Effector memory CD8-positive, alpha-beta T cell (primary cell): ENCODE measurements at regions not wholly inside any gene's neighbourhood (a gene's known extent, or its start where the extent isn't known, plus 50 kb on each side); places are given as distances from the start of the nearest gene placed in this dataset.

ENCODE experiments used
- ATAC-seq: fragments of 150-1000 bp; cut with Tn5 transposase; replicated peaks from 2 replicates; pipeline ENCODE4 v1.10.0; 2021; ENCODE audit warnings: mild to moderate bottlenecking, moderate library complexity
- DNase-seq, 3 experiments: peaks; one replicate each; pipeline ENCODE4 v3.0.0; 2021
- H3K27ac Mint-ChIP-seq, 2 donors: one replicate each; pipeline ENCODE4 v1.8.0; 2022; ENCODE audit warnings: mild to moderate bottlenecking in 2 of 2, mixed read lengths in 2 of 2, moderate library complexity in 2 of 2
- H3K27me3 Mint-ChIP-seq, 2 donors: one replicate each; pipeline ENCODE4 v1.8.0; 2022; ENCODE audit warnings: mixed read lengths in 2 of 2
- H3K36me3 Mint-ChIP-seq: one replicate; pipeline ENCODE4 v1.8.0; 2022; ENCODE audit warnings: mild to moderate bottlenecking, moderate library complexity, mixed read lengths; ENCODE audit not compliant: insufficient read depth
- H3K4me1 Mint-ChIP-seq, 2 donors: one replicate each; pipeline ENCODE4 v1.8.0; 2022; ENCODE audit warnings: low read depth in 2 of 2, mixed read lengths in 2 of 2
- H3K4me3 Mint-ChIP-seq, 2 donors: one replicate each; pipeline ENCODE4 v1.8.0; 2022; ENCODE audit warnings: mild to moderate bottlenecking in 2 of 2, mixed read lengths in 2 of 2, moderate library complexity in 2 of 2
- H3K9me3 Mint-ChIP-seq, 2 donors: one replicate each; pipeline ENCODE4 v1.8.0; 2022; ENCODE audit warnings: mixed read lengths in 2 of 2

DNA sequence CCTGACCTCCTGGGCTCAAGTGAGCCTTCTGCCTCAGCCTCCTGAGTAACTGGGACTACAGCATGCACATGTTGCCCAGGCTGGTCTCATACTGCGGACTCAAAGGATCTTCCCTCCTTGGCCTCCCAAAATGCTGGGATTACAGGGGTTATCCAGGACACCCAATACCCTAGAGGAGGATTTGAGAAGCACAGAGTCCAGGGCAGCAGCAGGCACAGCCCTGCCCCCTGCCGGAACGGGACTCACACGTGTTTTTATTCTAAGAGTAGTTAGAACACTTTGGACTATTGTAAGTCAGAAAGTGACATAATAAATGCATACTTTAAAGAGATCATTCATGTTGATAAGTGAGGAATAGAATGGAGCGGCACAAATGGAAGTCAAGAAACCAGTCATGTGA is 80.2 kb downstream of the C6orf118 start:
- no peak for ATAC-seq
- no peaks in the 10 kb centered on the region for H3K36me3 Mint-ChIP-seq

DNA sequence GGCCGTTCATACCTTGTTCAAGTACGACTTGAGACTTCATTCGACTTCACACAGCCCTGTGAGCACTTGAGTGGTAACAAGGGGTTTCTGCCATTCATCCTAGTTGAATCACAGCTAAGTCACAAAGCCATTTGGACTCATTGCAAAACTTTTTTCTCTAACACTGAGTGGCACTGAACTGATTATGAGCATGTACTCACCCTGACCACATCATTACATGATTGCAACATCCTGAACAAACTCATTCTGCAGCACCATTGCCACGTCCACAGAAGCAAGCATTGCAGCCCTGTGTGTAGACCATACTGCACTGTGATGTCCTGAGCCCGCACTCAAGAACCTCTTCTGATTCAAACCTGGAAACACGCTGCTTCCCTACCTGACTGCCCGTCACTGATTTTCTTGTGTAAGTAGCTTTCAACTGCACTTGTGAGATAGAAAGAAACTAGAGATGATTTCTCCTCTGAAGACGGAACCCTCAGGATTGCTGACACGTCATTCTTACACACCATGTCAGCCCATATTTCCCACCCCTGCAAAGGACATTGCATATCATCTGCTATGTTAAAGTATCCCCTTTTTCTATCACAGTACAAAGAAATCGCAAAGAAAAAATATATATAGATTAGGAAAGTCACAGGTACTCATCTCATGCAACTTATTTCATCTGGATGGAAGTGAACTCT is 81.6 kb downstream of the C6orf118 start:
- DNase-seq (no peak), ATAC-seq (no peak)
- Mint-ChIP-seq H3K27ac (no peak overlapping the region), H3K4me3 (no peak overlapping the region), H3K27me3 (no peaks in the 10 kb centered on the region), H3K4me1 (no peaks in the 10 kb centered on the region), H3K9me3 (peaks cover 11 to 33% of the 10 kb centered on the region in 2 donors), H3K36me3 (no peaks in the 10 kb centered on the region)

More for the DNA sequence above, 80.2 kb downstream of the C6orf118 start:
- Mint-ChIP-seq H3K27ac (no peak overlapping the region), H3K9me3 (peaks cover 7 to 20% of the 10 kb centered on the region in 2 donors), H3K27me3 (no peaks in the 10 kb centered on the region), H3K4me3 (no peak overlapping the region), H3K4me1 (no peaks in the 10 kb centered on the region)
- DNase-seq, result no peak

DNA sequence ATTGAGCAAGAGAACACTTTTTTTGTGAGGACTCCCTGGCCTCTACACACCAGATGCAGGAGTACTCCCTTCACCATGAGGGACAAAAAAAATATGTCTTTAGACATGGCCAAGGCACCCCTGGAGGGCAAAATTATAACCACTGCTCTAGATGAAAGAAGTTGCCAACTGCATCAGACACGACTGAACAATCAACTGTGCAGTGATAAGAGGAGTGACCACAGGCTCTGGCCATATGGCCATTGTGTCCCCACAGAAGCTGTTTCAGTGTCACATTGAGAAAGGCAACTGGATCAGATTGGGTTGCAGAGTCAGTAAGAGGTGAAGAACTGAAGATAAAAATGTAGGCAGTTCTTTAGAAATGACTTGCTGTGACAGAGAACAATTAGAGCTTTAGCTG is 85.7 kb downstream of the C6orf118 start:
- Mint-ChIP-seq H3K4me3 (no peak overlapping the region), H3K27ac (no peak overlapping the region), H3K9me3 (peaks cover 8 to 37% of the 10 kb centered on the region in 2 donors), H3K36me3 (no peaks in the 10 kb centered on the region), H3K27me3 (no peaks in the 10 kb centered on the region), H3K4me1 (no peaks in the 10 kb centered on the region)
- ATAC-seq, result no peak
- DNase-seq, result no peak

DNA sequence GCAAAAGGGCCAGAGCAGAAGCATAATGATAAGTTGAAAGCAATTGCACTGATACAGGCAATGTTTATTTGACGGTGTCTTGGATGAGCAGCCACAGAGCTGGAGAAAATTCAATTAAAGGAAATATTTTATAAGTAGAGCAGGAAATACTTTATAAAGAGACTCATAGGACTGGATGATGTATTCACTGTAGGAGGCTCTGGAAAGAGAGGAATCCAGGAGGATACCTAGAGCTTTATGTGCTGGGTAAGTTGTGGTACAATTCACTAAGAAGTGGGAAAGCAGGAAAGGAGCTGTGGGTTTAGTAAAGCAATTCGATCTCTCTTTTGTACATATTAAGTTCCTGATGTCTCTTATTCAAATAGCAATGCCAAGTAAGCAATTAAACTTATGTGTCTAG is 86.3 kb downstream of the C6orf118 start:
- H3K27ac Mint-ChIP-seq, result no peak overlapping the region
- no peak overlapping the region for H3K4me3 Mint-ChIP-seq
- H3K4me1 Mint-ChIP-seq, result no peaks in the 10 kb centered on the region
- no peak for ATAC-seq
- peaks cover 8 to 36% of the 10 kb centered on the region in 2 donors for H3K9me3 Mint-ChIP-seq
- no peak for DNase-seq
- H3K36me3 Mint-ChIP-seq, result no peaks in the 10 kb centered on the region
- H3K27me3 Mint-ChIP-seq, result no peaks in the 10 kb centered on the region

DNA sequence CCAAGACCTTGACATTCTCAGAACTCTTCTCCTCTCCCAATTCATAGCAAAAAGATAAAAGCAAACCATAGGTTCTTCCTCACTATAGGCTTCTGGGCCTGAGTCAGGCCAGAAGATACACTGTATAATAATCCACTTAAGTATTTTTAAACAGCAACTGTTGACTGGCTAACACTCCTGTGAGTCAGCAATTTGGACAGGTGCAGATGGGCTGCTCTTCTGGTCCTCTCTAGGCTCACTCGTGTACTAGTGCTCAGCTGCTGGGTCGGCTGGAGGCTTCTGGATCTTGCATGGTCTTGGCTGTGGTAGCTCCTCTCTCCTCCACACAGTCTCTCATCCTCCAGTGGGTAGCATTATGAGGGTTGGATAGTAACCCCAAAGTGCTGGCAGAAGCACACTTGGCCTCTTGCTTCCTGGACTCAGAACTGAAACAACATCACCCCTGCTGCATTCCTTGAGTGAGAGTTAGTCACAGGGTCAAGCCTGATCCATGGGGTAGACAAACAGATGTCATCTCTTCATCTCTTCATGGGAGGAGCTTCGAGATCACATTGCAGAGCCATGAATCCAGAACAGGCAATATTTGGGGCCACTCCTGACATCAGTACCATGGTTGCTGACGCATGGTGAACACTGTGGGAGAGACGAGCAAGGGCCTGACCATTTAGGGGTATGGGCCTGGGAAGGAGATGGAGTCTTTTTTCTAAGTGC is 86.9 kb downstream of the C6orf118 start:
- no peak for ATAC-seq
- H3K27me3 Mint-ChIP-seq, result no peaks in the 10 kb centered on the region
- H3K27ac Mint-ChIP-seq, result no peak overlapping the region
- H3K9me3 Mint-ChIP-seq, result peaks cover 6 to 30% of the 10 kb centered on the region in 2 donors
- no peak overlapping the region for H3K4me3 Mint-ChIP-seq
- H3K36me3 Mint-ChIP-seq, result no peaks in the 10 kb centered on the region
- no peak for DNase-seq
- no peaks in the 10 kb centered on the region for H3K4me1 Mint-ChIP-seq

DNA sequence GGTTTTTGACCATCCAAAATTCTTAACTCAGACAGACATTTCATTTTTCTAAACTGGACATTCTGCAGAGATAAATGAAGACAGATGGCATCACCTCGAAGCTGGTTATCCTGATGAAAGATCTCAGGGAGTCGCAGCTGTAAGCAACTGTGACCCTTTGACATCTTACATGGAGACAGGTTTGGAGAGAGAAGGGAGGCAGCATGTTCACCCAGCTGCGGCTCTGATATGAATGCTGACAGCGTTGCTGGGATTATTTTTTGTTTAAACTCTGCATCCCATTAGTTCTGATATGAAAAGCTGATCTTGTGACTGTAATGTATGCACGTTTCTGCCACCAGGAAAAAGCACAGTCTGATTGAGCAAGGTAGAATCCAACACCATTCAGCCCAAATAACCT is 89.4 kb downstream of the C6orf118 start:
- H3K27me3 Mint-ChIP-seq, result no peaks in the 10 kb centered on the region
- H3K4me1 Mint-ChIP-seq, result no peaks in the 10 kb centered on the region
- peaks cover 4 to 24% of the 10 kb centered on the region in 2 donors for H3K9me3 Mint-ChIP-seq
- H3K4me3 Mint-ChIP-seq, result no peak overlapping the region
- ATAC-seq (no peak), DNase-seq (no peak)
- no peak overlapping the region for H3K27ac Mint-ChIP-seq
- no peaks in the 10 kb centered on the region for H3K36me3 Mint-ChIP-seq

DNA sequence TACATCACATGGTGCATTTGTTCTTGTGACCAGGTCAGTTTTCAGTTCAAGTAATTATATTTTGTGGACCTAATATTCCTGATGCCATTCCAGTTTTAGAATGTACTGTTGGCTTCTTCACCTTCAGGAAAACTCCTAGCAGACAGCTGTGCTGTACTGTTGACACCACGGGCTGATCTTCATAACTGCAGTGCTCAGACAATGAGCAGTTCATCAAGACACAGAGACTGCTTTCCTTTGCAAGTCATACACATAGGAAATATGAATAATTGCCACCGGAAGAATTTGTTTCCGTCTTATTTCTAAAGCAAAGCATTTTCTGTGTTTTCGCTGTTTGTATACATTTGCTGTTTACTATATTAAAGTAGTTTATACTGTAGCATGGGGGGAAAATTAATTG is 89.8 kb downstream of the C6orf118 start:
- Mint-ChIP-seq H3K27me3 (no peaks in the 10 kb centered on the region), H3K36me3 (no peaks in the 10 kb centered on the region), H3K9me3 (peaks cover 4 to 24% of the 10 kb centered on the region in 2 donors), H3K27ac (no peak overlapping the region), H3K4me1 (no peaks in the 10 kb centered on the region), H3K4me3 (no peak overlapping the region)
- DNase-seq, result no peak
- no peak for ATAC-seq

DNA sequence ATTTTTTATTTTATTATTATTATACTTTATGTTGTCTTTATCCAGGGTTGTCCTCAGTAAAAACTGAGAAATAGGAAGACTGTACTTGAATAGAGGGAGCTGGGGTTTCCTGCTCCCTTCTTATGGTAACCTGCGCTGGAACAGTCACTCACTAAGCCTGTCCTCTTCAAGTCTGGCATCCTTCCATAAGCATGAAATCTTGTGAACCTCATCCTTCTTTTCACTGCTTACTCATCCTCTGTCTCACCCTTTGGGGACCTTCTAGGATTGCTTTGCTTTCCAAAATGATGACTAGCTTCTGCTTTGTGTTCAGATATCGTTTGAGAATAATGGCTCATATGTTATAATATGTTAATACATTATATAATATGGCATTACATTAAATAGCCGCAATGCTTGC is 90.6 kb downstream of the C6orf118 start:
- no peaks in the 10 kb centered on the region for H3K4me1 Mint-ChIP-seq
- ATAC-seq (no peak), DNase-seq (no peak)
- H3K9me3 Mint-ChIP-seq, result peaks cover 1 to 22% of the 10 kb centered on the region in 2 donors
- H3K4me3 Mint-ChIP-seq, result no peak overlapping the region
- no peaks in the 10 kb centered on the region for H3K27me3 Mint-ChIP-seq
- H3K36me3 Mint-ChIP-seq, result no peaks in the 10 kb centered on the region
- H3K27ac Mint-ChIP-seq, result no peak overlapping the region

DNA sequence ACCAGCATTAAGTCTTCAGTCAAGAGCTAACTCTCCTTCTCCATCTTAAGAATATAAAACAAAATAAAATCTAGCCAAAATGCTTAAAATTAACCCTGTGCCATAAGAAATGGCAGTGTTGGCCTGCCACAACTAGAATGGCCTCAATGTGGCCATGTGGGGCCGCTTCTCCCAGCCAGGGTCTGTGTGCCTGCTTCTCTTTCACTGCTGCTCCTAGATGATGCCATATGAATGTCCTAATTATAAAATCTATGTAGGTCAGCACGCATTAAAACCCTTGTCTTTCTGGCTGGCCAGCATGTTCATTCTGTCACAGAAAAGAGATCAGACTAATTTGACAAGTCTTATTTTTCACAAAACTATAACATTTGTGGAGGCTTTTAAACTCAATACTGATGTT is 102.6 kb downstream of the C6orf118 start:
- no peak overlapping the region for H3K27ac Mint-ChIP-seq
- ATAC-seq (no peak), DNase-seq (no peak)
- no peaks in the 10 kb centered on the region for H3K36me3 Mint-ChIP-seq
- no peak overlapping the region for H3K4me3 Mint-ChIP-seq
- no peaks in the 10 kb centered on the region for H3K4me1 Mint-ChIP-seq
- no peaks in the 10 kb centered on the region for H3K27me3 Mint-ChIP-seq
- peaks cover 3 to 9% of the 10 kb centered on the region in 2 donors for H3K9me3 Mint-ChIP-seq

DNA sequence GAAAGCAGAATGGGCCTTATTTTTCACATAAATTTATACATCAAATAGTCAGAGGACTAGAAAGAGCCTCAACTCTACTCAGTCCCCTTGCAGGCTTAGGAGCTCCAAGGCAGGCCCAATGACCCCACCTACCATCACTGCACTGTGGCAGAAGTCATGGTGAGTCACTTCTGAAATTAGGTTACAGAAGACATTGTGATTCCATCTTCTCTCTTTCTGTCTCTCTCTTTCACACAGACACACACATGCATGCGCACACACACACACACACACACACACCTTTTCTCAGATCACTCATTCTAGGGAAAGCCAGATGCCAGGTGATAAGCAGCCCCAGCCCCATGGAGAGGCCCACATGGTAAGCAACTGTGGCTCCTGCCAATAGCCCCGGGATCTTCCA is 103.8 kb downstream of the C6orf118 start:
- no peak overlapping the region for H3K27ac Mint-ChIP-seq
- H3K4me3 Mint-ChIP-seq, result no peak overlapping the region
- no peak for ATAC-seq
- peaks cover 2% of the 10 kb centered on the region for H3K36me3 Mint-ChIP-seq
- DNase-seq, result no peak
- H3K4me1 Mint-ChIP-seq, result no peaks in the 10 kb centered on the region
- no peaks in the 10 kb centered on the region for H3K27me3 Mint-ChIP-seq
- H3K9me3 Mint-ChIP-seq, result peaks cover 7 to 8% of the 10 kb centered on the region in 2 donors

DNA sequence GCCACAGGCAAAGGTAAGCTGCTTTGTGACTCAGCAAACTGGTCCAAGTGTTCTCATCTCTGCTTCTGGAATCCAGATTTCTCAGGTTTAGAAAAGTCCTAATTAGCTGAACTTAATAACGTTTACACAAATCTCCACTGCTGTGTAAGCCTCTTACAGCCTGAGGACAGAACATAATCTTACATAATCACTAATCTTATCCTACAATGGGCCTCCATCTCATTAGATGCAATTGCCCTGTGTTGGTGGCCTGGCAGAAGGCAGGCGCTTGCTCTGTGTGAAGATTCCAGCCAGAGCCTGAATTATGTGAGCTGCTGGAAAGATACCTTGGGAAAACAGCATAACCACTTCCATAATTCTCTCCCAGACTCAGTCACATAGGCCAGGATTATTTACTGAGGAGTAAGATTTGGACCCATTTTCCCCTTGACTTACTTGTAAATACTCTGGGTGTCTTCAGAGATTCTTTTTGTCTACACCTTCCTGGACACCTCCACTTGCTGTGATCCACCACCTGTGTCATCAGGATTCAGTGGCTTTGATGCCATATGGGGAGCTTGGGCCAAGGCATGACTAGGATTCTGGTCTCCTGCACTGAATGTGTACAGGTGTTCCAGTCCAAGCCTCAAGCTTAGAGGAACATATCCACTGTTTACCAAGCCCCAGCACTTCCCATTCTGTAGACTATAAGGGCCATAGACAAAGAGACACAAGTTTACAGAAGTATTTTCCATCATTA is 104.4 kb downstream of the C6orf118 start:
- peaks cover 11 to 13% of the 10 kb centered on the region in 2 donors for H3K9me3 Mint-ChIP-seq
- H3K27ac Mint-ChIP-seq, result no peak overlapping the region
- DNase-seq (no peak), ATAC-seq (no peak)
- peaks cover 2% of the 10 kb centered on the region for H3K36me3 Mint-ChIP-seq
- H3K4me1 Mint-ChIP-seq, result no peaks in the 10 kb centered on the region
- H3K27me3 Mint-ChIP-seq, result no peaks in the 10 kb centered on the region
- H3K4me3 Mint-ChIP-seq, result no peak overlapping the region

DNA sequence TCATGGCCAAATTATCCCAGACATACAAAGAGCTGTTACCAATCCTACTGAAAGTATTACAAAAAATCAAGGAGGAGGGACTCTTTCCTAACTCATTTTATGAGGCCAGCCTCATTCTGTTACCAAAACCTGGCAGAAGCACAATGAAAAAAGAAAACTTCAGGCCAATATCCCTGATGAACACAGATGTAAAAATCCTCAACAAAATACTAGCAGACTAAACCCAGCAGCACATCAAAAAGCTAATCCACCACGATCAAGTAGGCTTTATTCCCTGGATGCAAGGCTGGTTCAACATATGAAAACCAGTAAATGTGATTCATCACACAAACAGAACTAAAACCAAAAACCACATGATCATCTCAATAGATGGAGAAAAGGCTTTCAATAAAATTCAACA is 109.2 kb downstream of the C6orf118 start:
- Mint-ChIP-seq H3K4me3 (no peak overlapping the region), H3K9me3 (peaks cover 11 to 13% of the 10 kb centered on the region in 2 donors), H3K27me3 (no peaks in the 10 kb centered on the region), H3K27ac (no peak overlapping the region), H3K4me1 (no peaks in the 10 kb centered on the region), H3K36me3 (peaks cover 2% of the 10 kb centered on the region)
- no peak for DNase-seq
- ATAC-seq, result no peak

DNA sequence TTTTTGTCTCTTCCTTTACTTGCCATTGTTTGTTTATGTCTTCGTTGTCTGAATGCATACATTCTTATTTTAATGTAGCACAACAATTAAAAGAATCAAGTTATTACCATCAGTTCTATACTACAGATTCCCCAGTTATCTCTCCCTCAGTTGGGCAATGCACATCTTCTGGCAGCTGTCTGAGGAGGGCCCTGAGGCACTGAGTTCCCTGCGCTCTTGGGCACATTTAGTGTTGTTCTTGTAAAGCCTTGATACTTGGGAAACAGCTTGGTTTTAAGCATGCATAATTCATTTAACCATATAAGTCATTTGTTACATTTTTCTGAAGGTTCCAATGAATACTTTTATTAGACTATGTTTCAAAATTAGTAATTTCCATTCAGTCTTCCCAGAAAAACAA is 117.9 kb downstream of the C6orf118 start:
- no peak for DNase-seq
- no peaks in the 10 kb centered on the region for H3K36me3 Mint-ChIP-seq
- H3K9me3 Mint-ChIP-seq, result peaks cover 0 to 9% of the 10 kb centered on the region in 2 donors
- H3K27me3 Mint-ChIP-seq, result no peaks in the 10 kb centered on the region
- ATAC-seq, result no peak
- no peak overlapping the region for H3K4me3 Mint-ChIP-seq
- H3K27ac Mint-ChIP-seq, result no peak overlapping the region
- no peaks in the 10 kb centered on the region for H3K4me1 Mint-ChIP-seq
